IPS-18a (cell line): ENCODE measurements at regions not wholly inside any gene's neighbourhood (a gene's known extent, or its start where the extent isn't known, plus 50 kb on each side); places are given as distances from the start of the nearest gene placed in this dataset.
A peak's percentile ranks its signal among the peaks of the same experiment; 100 is the strongest.

ENCODE experiments used
- H3K27ac ChIP-seq: one replicate; pipeline ENCODE4 v1.5.1; 2013; ENCODE audit warnings: low read length
- H3K27me3 ChIP-seq: one replicate; pipeline ENCODE4 v1.6.1; 2013; ENCODE audit warnings: mild to moderate bottlenecking, low read length; ENCODE audit not compliant: control insufficient read depth, insufficient read depth
- H3K36me3 ChIP-seq: one replicate; pipeline ENCODE4 v1.6.1; 2013; ENCODE audit warnings: low read depth, low read length; ENCODE audit not compliant: control insufficient read depth
- H3K4me1 ChIP-seq: one replicate; pipeline ENCODE4 v1.6.1; 2013; ENCODE audit warnings: low read depth, low read length; ENCODE audit not compliant: control insufficient read depth
- H3K4me3 ChIP-seq: one replicate; pipeline ENCODE4 v1.5.1; 2013; ENCODE audit warnings: low read length
- H3K9ac ChIP-seq: one replicate; pipeline ENCODE4 v1.6.1; 2013; ENCODE audit warnings: mild to moderate bottlenecking, low read length, moderate library complexity
- H3K9me3 ChIP-seq: one replicate; pipeline ENCODE4 v1.6.1; 2013; ENCODE audit warnings: low read depth, low read length; ENCODE audit not compliant: control insufficient read depth

DNA sequence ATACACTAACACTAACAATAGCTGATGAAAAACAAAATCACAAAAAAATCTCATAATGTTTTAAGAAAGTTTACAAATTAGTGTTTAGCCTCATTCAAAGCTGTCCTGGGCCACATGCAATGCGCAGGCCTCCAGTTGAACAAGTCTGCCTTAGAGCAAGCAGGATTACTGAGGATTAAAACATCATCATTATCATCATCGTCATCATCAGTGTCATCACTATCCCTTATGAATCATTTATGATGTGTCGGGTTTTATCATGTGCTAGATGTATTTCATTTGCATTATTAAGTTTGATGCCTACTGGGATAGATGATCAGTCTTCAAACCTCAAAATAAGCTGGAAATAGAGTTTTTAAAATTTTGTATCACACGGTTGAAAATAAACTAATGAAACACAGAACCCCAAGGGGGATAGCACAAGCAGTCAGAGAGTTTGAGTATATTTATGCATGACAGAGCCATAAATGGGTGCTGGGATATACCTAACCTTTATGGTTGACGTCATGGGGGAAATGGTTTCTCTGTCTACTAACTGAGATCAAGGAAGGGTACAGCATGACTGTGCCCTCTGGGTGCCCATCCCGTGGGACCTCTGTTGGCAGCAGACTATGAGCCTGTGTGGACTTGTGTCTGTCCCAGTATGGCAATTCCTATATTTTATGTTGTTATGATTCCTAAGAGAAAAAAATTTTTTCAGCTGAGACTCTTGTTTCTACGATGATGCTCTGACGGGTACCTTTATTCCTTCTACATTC, 150.3 kb upstream of the ADRA1B start:
- Histone ChIP-seq H3K9me3 (no peaks in the 10 kb centered on the region), H3K27me3 (no peaks in the 10 kb centered on the region), H3K9ac (no peak overlapping the region), H3K27ac (no peak overlapping the region), H3K36me3 (no peaks in the 10 kb centered on the region), H3K4me1 (peaks cover 18% of the 10 kb centered on the region), H3K4me3 (no peak overlapping the region)

DNA sequence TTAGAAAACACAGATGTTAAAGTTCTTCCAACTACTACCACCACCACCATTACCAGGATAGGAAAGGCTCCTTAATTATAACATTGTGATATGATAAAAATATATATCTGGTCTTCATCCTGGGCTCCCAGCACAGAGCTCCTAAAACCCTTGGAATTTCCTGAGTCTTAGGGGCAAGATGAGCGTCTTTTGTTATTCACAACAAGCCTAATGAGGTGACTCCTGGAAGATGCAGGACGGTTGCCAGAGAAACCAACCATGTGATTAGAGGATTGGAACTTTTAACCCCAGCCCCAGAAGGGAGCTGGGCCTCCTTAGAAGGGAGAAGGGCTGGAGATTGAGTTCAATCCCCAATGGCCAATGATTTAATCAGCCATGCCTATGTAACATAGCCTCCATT, 148.0 kb upstream of the ADRA1B start:
- peak overlapping the region; percentile 22 for H3K4me3 ChIP-seq
- H3K4me1 ChIP-seq = peaks cover 18% of the 10 kb centered on the region
- no peaks in the 10 kb centered on the region for H3K36me3 ChIP-seq
- H3K9me3 ChIP-seq = no peaks in the 10 kb centered on the region
- peaks cover 7% of the 10 kb centered on the region for H3K27me3 ChIP-seq
- peak overlapping the region; percentile 79 for H3K27ac ChIP-seq
- no peak overlapping the region for H3K9ac ChIP-seq

DNA sequence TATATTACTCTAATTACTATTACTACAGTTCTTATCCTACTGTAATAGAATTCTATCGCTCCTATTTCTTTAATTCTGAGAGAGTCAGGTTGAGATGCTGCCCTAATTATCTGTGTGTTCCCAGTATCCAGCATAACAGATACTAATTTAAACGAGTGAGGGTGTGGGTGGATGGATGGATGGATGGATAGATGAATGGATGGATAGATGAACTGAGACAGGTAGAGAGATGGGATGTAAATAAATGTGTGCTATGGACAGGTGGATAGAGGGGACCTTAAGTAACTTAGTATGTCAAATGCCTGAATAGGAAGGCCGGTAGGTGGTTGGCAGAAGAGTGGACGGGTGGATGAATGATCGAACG, 143.6 kb upstream of the ADRA1B start:
- Histone ChIP-seq H3K27ac (no peak overlapping the region), H3K9me3 (no peaks in the 10 kb centered on the region), H3K4me3 (peak overlapping the region; percentile 42), H3K27me3 (peaks cover 17% of the 10 kb centered on the region), H3K4me1 (peaks cover 13% of the 10 kb centered on the region), H3K36me3 (no peaks in the 10 kb centered on the region), H3K9ac (no peak overlapping the region)

DNA sequence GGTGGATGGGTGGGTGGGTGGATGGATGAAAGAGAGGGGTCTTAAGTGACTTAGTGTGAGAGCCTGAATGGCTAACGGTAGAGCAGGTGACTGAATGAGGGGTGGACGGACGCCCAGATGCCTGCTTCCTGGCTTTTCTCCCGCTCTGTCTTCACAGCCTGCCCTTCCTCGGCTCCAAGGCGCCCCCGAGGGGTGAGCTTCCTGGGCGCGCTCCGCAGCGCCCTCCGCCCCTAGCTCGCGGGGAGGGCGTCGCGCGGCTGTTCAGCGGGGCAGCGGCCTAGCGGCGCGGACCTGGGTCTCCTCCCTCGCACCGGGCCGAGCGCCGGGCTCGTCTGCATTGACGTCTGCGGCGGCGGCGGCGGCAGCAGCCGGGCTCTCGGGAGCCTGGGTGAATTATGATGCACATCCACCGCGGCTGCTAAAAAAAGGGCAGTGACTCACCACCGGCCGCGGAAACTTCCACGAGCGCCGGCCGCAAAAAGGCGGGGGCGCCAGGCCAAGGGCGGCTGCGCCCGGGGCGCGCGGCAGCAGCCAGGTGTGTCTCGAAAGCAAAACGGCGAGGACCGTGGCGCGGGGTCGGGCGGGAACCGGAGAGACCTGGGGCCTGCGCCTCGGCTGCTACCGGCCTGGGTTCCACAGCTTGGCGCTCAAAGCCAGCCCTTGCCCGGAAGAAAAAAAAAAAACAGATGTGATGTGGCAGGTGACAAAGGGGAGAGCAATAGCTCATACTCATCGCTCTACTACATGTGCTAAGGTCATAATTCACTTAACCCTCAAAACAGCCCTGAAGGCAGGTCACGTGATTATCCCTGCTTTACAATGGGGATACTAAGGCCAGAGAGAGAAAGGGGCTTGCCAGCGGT, 143.0 kb upstream of the ADRA1B start:
- no peaks in the 10 kb centered on the region for H3K9me3 ChIP-seq
- peaks cover 8% of the 10 kb centered on the region for H3K4me1 ChIP-seq
- peak overlapping the region; percentile 42 for H3K4me3 ChIP-seq
- H3K9ac ChIP-seq = no peak overlapping the region
- peaks cover 17% of the 10 kb centered on the region for H3K27me3 ChIP-seq
- no peak overlapping the region for H3K27ac ChIP-seq
- H3K36me3 ChIP-seq = no peaks in the 10 kb centered on the region

DNA sequence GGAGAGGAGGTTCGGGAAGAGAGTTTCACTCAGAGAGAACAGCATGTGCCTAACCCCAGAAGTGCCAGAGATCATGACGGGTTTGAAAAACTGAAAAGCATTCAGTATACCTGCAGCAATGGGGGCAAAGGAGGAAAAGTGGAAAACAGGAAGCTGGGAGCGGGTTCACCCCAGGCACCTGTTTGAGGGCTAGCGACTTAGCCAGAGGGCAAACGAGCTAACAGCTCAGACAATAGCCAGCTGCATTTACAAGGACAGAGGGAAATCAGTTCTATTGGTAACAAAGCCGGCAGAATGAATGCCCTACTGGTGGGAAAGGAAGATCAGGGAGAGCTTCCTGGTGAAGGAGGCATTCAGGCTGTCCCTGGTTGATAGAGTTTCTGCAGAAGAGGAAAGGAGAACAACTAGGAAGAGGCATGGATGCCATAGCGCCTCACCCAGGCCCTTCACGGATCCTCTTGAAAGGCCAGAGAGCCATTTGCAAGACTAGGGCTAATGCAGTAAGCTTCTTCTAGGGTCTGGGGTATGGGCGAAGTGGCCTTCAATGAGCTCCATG, 141.7 kb upstream of the ADRA1B start:
- H3K4me3 ChIP-seq = no peak overlapping the region
- no peaks in the 10 kb centered on the region for H3K36me3 ChIP-seq
- H3K4me1 ChIP-seq = no peaks in the 10 kb centered on the region
- peaks cover 17% of the 10 kb centered on the region for H3K27me3 ChIP-seq
- H3K27ac ChIP-seq = no peak overlapping the region
- H3K9me3 ChIP-seq = no peaks in the 10 kb centered on the region
- H3K9ac ChIP-seq = no peak overlapping the region

DNA sequence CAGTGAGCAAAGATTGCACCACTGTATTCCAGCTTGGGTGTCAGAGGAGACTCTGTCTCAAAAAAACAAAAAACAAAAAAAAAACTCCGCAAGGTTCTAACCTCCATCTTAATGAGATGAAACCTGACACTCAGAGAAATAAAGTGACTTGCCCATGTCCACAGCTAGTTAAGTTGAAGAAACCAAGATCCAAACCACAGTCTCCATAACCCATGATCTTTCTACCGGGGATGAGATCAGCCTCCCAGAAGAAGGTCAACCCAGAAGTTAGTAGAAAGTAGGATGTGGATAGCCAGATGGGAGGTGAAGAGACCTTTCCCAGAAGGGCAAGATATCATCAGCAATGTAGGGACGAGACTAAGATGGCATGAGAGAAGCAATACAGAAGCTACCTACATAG, 140.4 kb upstream of the ADRA1B start:
- no peaks in the 10 kb centered on the region for H3K9me3 ChIP-seq
- no peak overlapping the region for H3K9ac ChIP-seq
- H3K4me1 ChIP-seq = no peaks in the 10 kb centered on the region
- peaks cover 17% of the 10 kb centered on the region for H3K27me3 ChIP-seq
- no peak overlapping the region for H3K4me3 ChIP-seq
- no peak overlapping the region for H3K27ac ChIP-seq
- no peaks in the 10 kb centered on the region for H3K36me3 ChIP-seq

DNA sequence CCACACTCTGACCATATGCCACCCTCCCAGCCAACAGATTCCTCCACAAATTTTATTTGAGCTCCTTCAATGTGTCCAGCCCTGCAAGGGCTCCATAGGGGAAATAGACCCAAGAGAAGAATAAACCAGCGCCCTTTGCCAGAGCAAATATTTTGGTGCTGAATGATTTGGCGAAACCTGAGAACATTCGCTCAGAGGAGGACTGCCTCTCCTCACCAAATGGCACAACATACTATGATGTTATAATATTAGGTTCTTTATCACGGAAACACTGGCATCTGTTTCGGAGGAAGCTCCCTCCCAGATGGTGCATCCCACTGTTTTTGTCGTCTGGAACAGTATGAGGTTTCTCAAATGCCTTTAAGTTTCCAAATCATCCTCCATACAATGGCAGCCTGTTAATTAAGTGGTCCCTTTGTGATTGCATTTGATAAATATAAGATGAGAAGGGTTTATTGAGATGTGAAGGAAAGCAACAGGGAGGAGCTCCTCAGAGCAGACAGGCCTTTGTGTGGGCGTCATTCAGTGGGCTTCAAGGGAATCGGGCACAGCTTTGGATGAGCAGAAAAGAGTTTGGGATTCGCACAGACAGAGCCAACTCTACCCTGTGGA, 139.1 kb upstream of the ADRA1B start:
- Histone ChIP-seq H3K9ac (no peak overlapping the region), H3K27me3 (peaks cover 17% of the 10 kb centered on the region), H3K4me3 (no peak overlapping the region), H3K9me3 (no peaks in the 10 kb centered on the region), H3K27ac (no peak overlapping the region), H3K36me3 (no peaks in the 10 kb centered on the region), H3K4me1 (no peaks in the 10 kb centered on the region)

DNA sequence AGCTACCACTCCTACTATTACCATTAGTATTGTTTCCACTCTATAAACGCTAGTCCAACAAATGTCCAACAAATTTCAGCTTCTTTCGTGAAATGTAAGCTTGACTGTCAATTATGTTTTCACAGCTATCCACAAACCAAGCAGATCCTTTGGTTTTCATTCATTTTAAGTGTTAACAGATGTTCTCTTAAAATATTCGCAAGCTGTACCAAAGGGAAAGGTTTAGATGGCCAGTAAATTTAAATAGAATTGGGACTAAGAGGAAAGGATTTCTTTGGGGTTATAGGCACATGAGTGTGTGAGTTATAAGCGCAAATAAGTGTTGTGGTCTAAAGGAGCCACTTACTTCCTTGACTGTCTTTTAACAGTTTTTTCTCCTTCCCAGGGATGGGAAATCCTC, 136.8 kb upstream of the ADRA1B start:
- Histone ChIP-seq H3K27me3 (no peaks in the 10 kb centered on the region), H3K9ac (no peak overlapping the region), H3K27ac (no peak overlapping the region), H3K4me3 (no peak overlapping the region), H3K36me3 (no peaks in the 10 kb centered on the region), H3K4me1 (peaks cover 6% of the 10 kb centered on the region), H3K9me3 (no peaks in the 10 kb centered on the region)

DNA sequence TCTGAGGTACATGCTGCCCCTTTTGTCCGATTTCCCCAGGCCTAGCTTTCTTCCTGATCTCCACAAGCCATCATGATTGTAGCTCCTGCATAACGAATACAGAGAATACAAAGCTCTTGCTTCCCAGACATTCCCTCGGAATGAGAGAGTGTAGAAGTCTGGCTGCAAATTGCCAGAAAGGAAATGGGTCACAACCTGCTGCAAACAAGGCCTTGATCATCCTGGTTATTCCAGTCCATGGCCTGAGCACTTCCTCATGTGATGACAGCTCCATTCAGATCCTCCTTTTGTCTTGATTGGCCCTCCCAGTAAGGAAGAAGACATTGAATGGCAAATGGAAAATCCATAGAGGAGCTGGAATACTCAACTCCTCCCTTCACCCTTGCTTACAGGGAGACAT, 136.0 kb upstream of the ADRA1B start:
- peaks cover 6% of the 10 kb centered on the region for H3K4me1 ChIP-seq
- no peaks in the 10 kb centered on the region for H3K9me3 ChIP-seq
- H3K36me3 ChIP-seq = no peaks in the 10 kb centered on the region
- H3K27ac ChIP-seq = no peak overlapping the region
- H3K4me3 ChIP-seq = no peak overlapping the region
- H3K9ac ChIP-seq = no peak overlapping the region
- no peaks in the 10 kb centered on the region for H3K27me3 ChIP-seq

DNA sequence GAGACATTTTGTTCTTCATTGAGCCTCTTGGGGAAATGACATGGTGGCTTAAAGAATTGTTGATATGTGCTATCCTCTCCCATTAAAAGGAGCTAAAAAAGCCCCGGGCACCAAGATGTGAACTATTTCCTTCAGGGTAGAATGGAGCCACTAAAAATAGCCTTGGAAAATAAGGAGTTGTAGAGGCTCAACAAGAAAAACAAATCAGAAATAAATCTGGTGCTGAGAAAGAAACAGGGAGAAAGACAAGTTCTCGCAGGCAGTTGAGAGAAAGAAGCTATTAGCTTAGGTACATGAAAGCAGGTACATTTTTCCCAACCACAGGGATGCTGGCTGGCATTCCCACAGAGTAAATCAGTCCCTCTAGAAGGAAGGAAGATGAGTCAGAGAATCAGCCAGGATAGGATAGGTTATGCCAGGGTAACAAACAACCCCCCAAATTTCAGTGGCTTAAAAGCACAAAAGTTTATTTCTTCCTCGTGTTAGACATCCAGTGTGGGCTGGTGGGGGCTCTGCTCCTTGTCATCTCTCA, 134.6 kb upstream of the ADRA1B start:
- Histone ChIP-seq H3K4me1 (peaks cover 6% of the 10 kb centered on the region), H3K36me3 (no peaks in the 10 kb centered on the region), H3K9me3 (no peaks in the 10 kb centered on the region), H3K27ac (no peak overlapping the region), H3K4me3 (no peak overlapping the region), H3K9ac (no peak overlapping the region), H3K27me3 (no peaks in the 10 kb centered on the region)

DNA sequence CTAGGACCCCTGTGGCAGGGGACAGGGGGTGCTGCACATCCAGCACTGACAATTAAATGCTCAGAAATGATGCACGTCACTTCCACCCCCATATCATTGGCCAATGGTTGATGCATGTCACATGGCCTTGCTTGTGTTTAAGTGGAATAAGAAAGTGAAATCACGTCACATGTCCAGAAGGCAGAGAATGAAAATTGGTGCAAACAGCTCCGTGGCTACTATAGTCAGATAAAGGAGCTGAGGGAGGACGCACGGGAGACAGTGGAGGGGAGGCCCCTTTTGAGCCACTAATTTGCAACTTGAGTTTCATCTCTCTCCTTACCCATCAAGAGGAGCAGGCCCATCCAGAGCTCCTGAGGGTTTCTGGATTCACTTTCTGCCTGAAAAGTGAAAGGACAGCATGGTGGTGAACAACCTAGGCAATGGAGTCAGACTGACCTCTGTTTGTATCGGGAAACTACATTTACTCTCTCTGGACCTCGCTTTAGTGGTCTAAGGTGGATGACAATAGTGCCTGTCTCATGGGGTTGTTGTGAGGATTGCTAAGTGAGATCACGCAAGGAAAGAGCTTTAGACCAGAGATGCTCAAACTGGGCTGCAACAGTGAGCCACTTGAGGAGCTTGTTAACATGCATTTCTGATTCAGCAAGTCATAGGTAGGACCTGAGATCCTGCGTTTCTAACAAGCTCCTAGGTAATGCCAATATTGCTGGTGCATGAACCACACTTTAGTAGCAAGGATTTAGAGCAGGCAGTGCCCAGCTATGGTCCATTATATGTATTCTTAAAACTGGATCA, 133.9 kb upstream of the ADRA1B start:
- Histone ChIP-seq H3K27ac (no peak overlapping the region), H3K36me3 (no peaks in the 10 kb centered on the region), H3K27me3 (no peaks in the 10 kb centered on the region), H3K9ac (no peak overlapping the region), H3K4me3 (no peak overlapping the region), H3K4me1 (peaks cover 6% of the 10 kb centered on the region), H3K9me3 (no peaks in the 10 kb centered on the region)
